HG02938 (cell line): ENCODE measurements at regions not wholly inside any gene's neighbourhood (a gene's known extent, or its start where the extent isn't known, plus 50 kb on each side); places are given as distances from the start of the nearest gene placed in this dataset.

Experiments used
- ATAC-seq: cut with Tn5 transposase; IDR thresholded peaks from one replicate; pipeline ENCODE4 v1.9.1; 2021; ENCODE audit warnings: mild to moderate bottlenecking, moderate library complexity; ENCODE audit not compliant: unreplicated experiment

GRCh38 chr9:26579056-26579455, 313.5 kb downstream of the CAAP1 start:
- ATAC-seq: no peak

GRCh38 chr9:26574898-26575440, 317.6 kb downstream of the CAAP1 start:
- no peak for ATAC-seq

- ATAC-seq: no peak
These were observed 318.3 kb downstream of the CAAP1 start for GRCh38 chr9:26574256-26574655.

- no peak for ATAC-seq
These were observed 324.6 kb downstream of the CAAP1 start for GRCh38 chr9:26567976-26568375.

- no peak for ATAC-seq
These were observed 326.5 kb downstream of the CAAP1 start for GRCh38 chr9:26566141-26566540.

GRCh38 chr9:26565118-26565517, 327.5 kb downstream of the CAAP1 start:
- ATAC-seq: no peak

GRCh38 chr9:26562338-26562737, 330.3 kb downstream of the CAAP1 start:
- ATAC-seq: no peak

- peak; percentile 86 for ATAC-seq
These were observed 330.7 kb downstream of the CAAP1 start for GRCh38 chr9:26561928-26562327.

- no peak for ATAC-seq
These were observed 333.1 kb downstream of the CAAP1 start for GRCh38 chr9:26559506-26559905.

GRCh38 chr9:26551971-26552370, 340.6 kb downstream of the CAAP1 start:
- no peak for ATAC-seq

- no peak for ATAC-seq
These were observed 341.2 kb downstream of the CAAP1 start for GRCh38 chr9:26551451-26551850.

GRCh38 chr9:26548781-26549290, 343.8 kb downstream of the CAAP1 start:
- no peak for ATAC-seq

GRCh38 chr9:26539867-26540493, 352.6 kb downstream of the CAAP1 start:
- ATAC-seq: no peak

- no peak for ATAC-seq
These were observed 355.4 kb downstream of the CAAP1 start for GRCh38 chr9:26537211-26537610.

GRCh38 chr9:26535151-26535550, 357.5 kb downstream of the CAAP1 start:
- ATAC-seq: no peak

GRCh38 chr9:26530841-26531240, 361.8 kb downstream of the CAAP1 start:
- no peak for ATAC-seq

- no peak for ATAC-seq
These were observed 364.7 kb downstream of the CAAP1 start for GRCh38 chr9:26527931-26528330.

- ATAC-seq: no peak
These were observed 368.3 kb downstream of the CAAP1 start for GRCh38 chr9:26524267-26524666.

GRCh38 chr9:26523577-26523976, 369.0 kb downstream of the CAAP1 start:
- no peak for ATAC-seq

GRCh38 chr9:26520141-26520540, 372.5 kb downstream of the CAAP1 start:
- ATAC-seq: no peak

GRCh38 chr9:26516773-26517343, 375.7 kb downstream of the CAAP1 start:
- ATAC-seq: no peak

GRCh38 chr9:26513730-26514129, 378.9 kb downstream of the CAAP1 start:
- ATAC-seq: no peak
